SK-N-SH (cell line): ENCODE measurements at regions not wholly inside any gene's neighbourhood (a gene's known extent, or its start where the extent isn't known, plus 50 kb on each side); places are given as distances from the start of the nearest gene placed in this dataset.

Experiments
- CTCF ChIA-PET: fragments of 300-600, 350-600 bp; formaldehyde crosslinking; extraction: SDS; loops from one replicate; lab custom pipeline; 2021; lab: Yijun Ruan, JAX
- POLR2A ChIA-PET: fragments of 350-600 bp; sonication (Branson Sonifier 250); formaldehyde crosslinking; extraction: SDS; loops from one replicate; lab custom pipeline; 2020; ENCODE audit warnings: antibody characterized with exemption, inconsistent platforms; lab: Yijun Ruan, JAX
- DNase-seq: peaks from one replicate; pipeline ENCODE4 v3.0.0; 2012
- H2AFZ ChIP-seq: fragments of 200-600 bp; sonication (generic); 2 replicates; pipeline ENCODE4 v1.8.1; 2016; ENCODE audit warnings: antibody characterized with exemption, mild to moderate bottlenecking, low read depth
- H3F3A ChIP-seq: fragments of 200-600 bp; sonication (generic); replicated peaks from 2 replicates; pipeline ENCODE3; 2016; ENCODE audit warnings: antibody characterized with exemption, mild to moderate bottlenecking; ENCODE audit not compliant: insufficient read depth
- H3K27ac ChIP-seq, 2 experiments: fragments of 200-500 bp in 1 of 2; fragments of 200-600 bp in 1 of 2; sonication (Bioruptor generic) in 1 of 2; sonication (generic), shearing (Covaris generic) in 1 of 2; 2 replicates each; pipeline versions ENCODE4 v1.5.1 to v1.6.1; 2014 to 2016; ENCODE audit warnings: low read depth in 2 of 2, inconsistent platforms in 1 of 2, low read length in 1 of 2, mild to moderate bottlenecking in 1 of 2, mixed read lengths in 1 of 2
- H3K27me3 ChIP-seq: fragments of 200-600 bp; sonication (generic), shearing (Covaris generic); 2 replicates; pipeline ENCODE4 v1.6.1; 2016; ENCODE audit warnings: mixed run types; ENCODE audit not compliant: insufficient read depth
- H3K36me3 ChIP-seq, 2 experiments: fragments of 200-500 bp in 1 of 2; fragments of 200-600 bp in 1 of 2; sonication (Bioruptor generic) in 1 of 2; sonication (generic) in 1 of 2; replicated peaks in 1 of 2; 2 replicates each; pipeline versions ENCODE3 to v1.5.1; 2014 to 2016; ENCODE audit warnings: low read length in 1 of 2, mild to moderate bottlenecking in 1 of 2; ENCODE audit not compliant: insufficient read depth in 2 of 2, control insufficient read depth in 1 of 2
- H3K4me1 ChIP-seq, 2 experiments: fragments of 200-500 bp in 1 of 2; fragments of 200-600 bp in 1 of 2; sonication (Bioruptor generic) in 1 of 2; sonication (generic), shearing (Covaris generic) in 1 of 2; 2 replicates each; pipeline versions ENCODE4 v1.5.1 to v1.6.1; 2014 to 2016; ENCODE audit warnings: low read depth in 1 of 2, low read length in 1 of 2, mixed run types in 1 of 2; ENCODE audit not compliant: insufficient read depth in 2 of 2, control insufficient read depth in 1 of 2
- H3K4me2 ChIP-seq: fragments of 200-600 bp; sonication (generic), shearing (Covaris generic); 2 replicates; pipeline ENCODE4 v1.6.1; 2017; ENCODE audit warnings: mixed run types
- H3K4me3 ChIP-seq, 2 experiments: fragments of 200-500 bp in 1 of 2; fragments of 200-600 bp in 1 of 2; sonication (Bioruptor generic) in 1 of 2; sonication (generic), shearing (Covaris generic) in 1 of 2; 2 replicates each; pipeline versions ENCODE4 v1.5.1 to v1.8.1; 2014 to 2016; ENCODE audit warnings: low read depth in 2 of 2, inconsistent platforms in 1 of 2, low read length in 1 of 2, mild to moderate bottlenecking in 1 of 2, mixed read lengths in 1 of 2, moderate library complexity in 1 of 2
- H3K79me2 ChIP-seq: fragments of 200-600 bp; sonication (generic); 2 replicates; pipeline ENCODE4 v1.8.1; 2017; ENCODE audit warnings: mild to moderate bottlenecking; ENCODE audit not compliant: insufficient read depth
- H3K9ac ChIP-seq: fragments of 200-600 bp; sonication (generic); 2 replicates; pipeline ENCODE4 v1.6.1; 2017; ENCODE audit warnings: mixed run types
- H3K9me2 ChIP-seq: fragments of 200-600 bp; sonication (generic); 2 replicates; pipeline ENCODE4 v1.6.1; 2017; ENCODE audit warnings: mixed run types
- H3K9me3 ChIP-seq: fragments of 200-600 bp; sonication (generic); 2 replicates; pipeline ENCODE4 v1.6.1; 2017; ENCODE audit warnings: mixed run types, mild to moderate bottlenecking, moderate library complexity
- H4K20me1 ChIP-seq: fragments of 200-600 bp; sonication (generic); 2 replicates; pipeline ENCODE4 v1.6.1; 2017; ENCODE audit warnings: mild to moderate bottlenecking, mixed run types; ENCODE audit not compliant: insufficient read depth
- EP300 ChIP-seq, 2 experiments: IDR thresholded peaks; 2 replicates each; pipeline versions ENCODE4 v1.4.0 to v1.6.1; 2012; ENCODE audit warnings: borderline replicate concordance in 1 of 2, low read depth in 1 of 2, low read length in 1 of 2
- EZH2phosphoT487 ChIP-seq: fragments of 200-600 bp; sonication (generic); IDR thresholded peaks from 2 replicates; pipeline ENCODE4 v1.6.1; 2017; ENCODE audit warnings: low read depth, mixed run types, mild to moderate bottlenecking, antibody characterized with exemption, moderate library complexity, borderline replicate concordance
- FOSL2 ChIP-seq: IDR thresholded peaks from 2 replicates; pipeline ENCODE4 v1.4.0; 2012; ENCODE audit warnings: low read depth, mild to moderate bottlenecking, moderate library complexity, borderline replicate concordance
- FOXJ3 ChIP-seq: sonication (generic); formaldehyde crosslinking; IDR thresholded peaks from 2 replicates; pipeline ENCODE4 v1.5.1; 2020; ENCODE audit warnings: mild to moderate bottlenecking, missing genetic modification reagents
- FOXM1 ChIP-seq: IDR thresholded peaks from 2 replicates; pipeline ENCODE4 v1.4.0; 2012; ENCODE audit warnings: low read depth, mild to moderate bottlenecking
- IRF3 ChIP-seq: fragments of 150-350 bp; IDR thresholded peaks from 2 replicates; pipeline ENCODE4 v1.6.1; 2016; ENCODE audit warnings: mild to moderate bottlenecking, low read depth, low read length
- JUND ChIP-seq: IDR thresholded peaks from 2 replicates; pipeline ENCODE4 v1.4.0; 2012
- MAX ChIP-seq: IDR thresholded peaks from 2 replicates; pipeline ENCODE4 v1.4.0; 2012; ENCODE audit warnings: low read depth
- MEF2A ChIP-seq: IDR thresholded peaks from 2 replicates; pipeline ENCODE4 v1.4.0; 2012; ENCODE audit warnings: low read depth, borderline replicate concordance
- NFIC ChIP-seq: IDR thresholded peaks from 2 replicates; pipeline ENCODE4 v1.4.0; 2012; ENCODE audit warnings: borderline replicate concordance
- NRF1 ChIP-seq: IDR thresholded peaks from 2 replicates; pipeline ENCODE4 v1.6.1; 2012; ENCODE audit warnings: low read depth, mild to moderate bottlenecking, low read length
- RAD21 ChIP-seq: IDR thresholded peaks from 2 replicates; pipeline ENCODE4 v1.6.1; 2012; ENCODE audit warnings: mild to moderate bottlenecking, low read length
- RCOR1 ChIP-seq: fragments of 150-350 bp; IDR thresholded peaks from 2 replicates; pipeline ENCODE4 v1.6.1; 2017; ENCODE audit warnings: antibody characterized with exemption, low read length
- RFX5 ChIP-seq: IDR thresholded peaks from 2 replicates; pipeline ENCODE4 v1.6.1; 2012; ENCODE audit warnings: mild to moderate bottlenecking, improper control_type of control experiment, low read length
- TEAD4 ChIP-seq: IDR thresholded peaks from 2 replicates; pipeline ENCODE4 v1.4.0; 2012; ENCODE audit warnings: mild to moderate bottlenecking, borderline replicate concordance; ENCODE audit not compliant: insufficient read depth
- USF1 ChIP-seq: IDR thresholded peaks from 2 replicates; pipeline ENCODE4 v1.4.0; 2012; ENCODE audit warnings: low read depth, borderline replicate concordance
- USF2 ChIP-seq: fragments of 150-350 bp; IDR thresholded peaks from 2 replicates; pipeline ENCODE4 v1.6.1; 2017; ENCODE audit warnings: antibody characterized with exemption, low read length, low read depth, borderline replicate concordance
- YY1 ChIP-seq: IDR thresholded peaks from 2 replicates; pipeline ENCODE4 v1.4.0; 2012; ENCODE audit warnings: low read depth, mild to moderate bottlenecking
- ZBTB33 ChIP-seq: IDR thresholded peaks from 2 replicates; pipeline ENCODE4 v1.4.0; 2012; ENCODE audit warnings: low read depth, borderline replicate concordance
- WGBS: methylation state at CpG from one replicate; pipeline ENCODE4 v1.1.6; 2017; ENCODE audit warnings: low lambda C conversion rate; 5-methylcytosine and 5-hydroxymethylcytosine counted together

- Histone ChIP-seq H3K27me3 (no peaks in the 10 kb centered on the region), H3K4me2 (no peak overlapping the region), H3K27ac (no peak overlapping the region), H3K9me2 (no peaks in the 10 kb centered on the region), H3K36me3 (no peaks in the 10 kb centered on the region), H3K79me2 (no peaks in the 10 kb centered on the region), H2AFZ (no peak overlapping the region), H4K20me1 (no peaks in the 10 kb centered on the region)
- WGBS: 70% methylated on average over 3 of the region's 3 CpGs
- CTCF ChIA-PET: interaction anchor here (0.6 kb wide), 1 partner anchor 217 kb away, joined by 3 read pairs; no protein-coding TSS in a partner anchor
- TF ChIP-seq USF2: no peak
- no peak for TF ChIP-seq NFIC
- no peak for TF ChIP-seq EZH2phosphoT487
- no peak for TF ChIP-seq ZBTB33
- no peak for TF ChIP-seq RCOR1
- TF ChIP-seq MEF2A: no peak
- TF ChIP-seq IRF3: no peak
- no peak for TF ChIP-seq USF1
- no peak for TF ChIP-seq NRF1
- no peak for TF ChIP-seq YY1
- no peak for TF ChIP-seq RFX5
- TF ChIP-seq EP300 (IDR thresholded peaks at IDR 0.05; ENCODE audit: borderline replicate concordance in 1 of 2, low read depth in 1 of 2, low read length in 1 of 2): no peak
- no peak for TF ChIP-seq JUND
- TF ChIP-seq MAX: no peak
- TF ChIP-seq FOXM1: no peak
- TF ChIP-seq RAD21: no peak
- no peak for TF ChIP-seq TEAD4
- TF ChIP-seq FOXJ3 (CRISPR knock-in tag): no peak
- no peak for TF ChIP-seq FOSL2
- TF ChIP-seq, all 33 proteins: peak for 0
- no peak for DNase-seq
- Histone ChIP-seq H3K9ac (no peak overlapping the region), H3K4me1 (peaks cover 0 to 11% of the 10 kb centered on the region in 2 experiments; a peak in 1 of 4 replicates), H3K4me3 (no peak overlapping the region), H3F3A (peaks cover 11% of the 10 kb centered on the region), H3K9me3 (no peaks in the 10 kb centered on the region)
- POLR2A ChIA-PET: no interaction called here
Measured at GRCh38 chr13:47111499-47111898, 214.6 kb upstream of the HTR2A start.
